PC-9 (cell line): ENCODE measurements at regions not wholly inside any gene's neighbourhood (a gene's known extent, or its start where the extent isn't known, plus 50 kb on each side); places are given as distances from the start of the nearest gene placed in this dataset.

ENCODE experiments used
- CTCF ChIP-seq: fragments of 200-600 bp; sonication (generic); conservative IDR thresholded peaks from 2 replicates; pipeline ENCODE4 v1.6.1; 2017; ENCODE audit warnings: mixed run types, antibody characterized with exemption, mild to moderate bottlenecking, moderate library complexity
- EZH2 ChIP-seq: fragments of 200-600 bp; sonication (generic); IDR thresholded peaks from 2 replicates; pipeline ENCODE4 v1.8.0; 2017; ENCODE audit warnings: antibody characterized with exemption, low read depth

- TF ChIP-seq CTCF = no peak
- no peak for TF ChIP-seq EZH2
These were observed 97.9 kb upstream of the PDE5A start for GRCh38 chr4:119726505-119726904.
